ENCODE measurements at regions not wholly inside any gene's neighbourhood (a gene's known extent, or its start where the extent isn't known, plus 50 kb on each side); places are given as distances from the start of the nearest gene placed in this dataset.

GRCh38 chrX:22760513-22761057, 239.2 kb upstream of the DDX53 start:
- POLR2A ChIA-PET: no interaction called here

GRCh38 chrX:22788221-22788620, 211.5 kb upstream of the DDX53 start:
- peaks cover 0 to 8% (median 3%) of the 10 kb centered on the region in 3 donors for H3K9me3 Mint-ChIP-seq
- Histone ChIP-seq H3K4me1 (ENCODE audit: control insufficient read depth in 1 of 2, extremely low read depth in 1 of 2, insufficient read depth in 2 of 2, low read length in 2 of 2) (no peaks in the 10 kb centered on the region), H3K4me3 (ENCODE audit: control insufficient read depth in 1 of 2, extremely low read depth in 1 of 2, low read length in 1 of 2) (no peak overlapping the region), H3K27me3 (replicated peaks in 1 of 2; ENCODE audit: control insufficient read depth in 2 of 2, extremely low read depth in 1 of 2, insufficient read depth in 2 of 2, low read length in 1 of 2) (no peaks in the 10 kb centered on the region), H3K27ac (ENCODE audit: low read length) (no peak overlapping the region), H3K36me3 (ENCODE audit: control insufficient read depth in 2 of 2, extremely low read depth in 1 of 2, insufficient read depth in 1 of 2, low read length in 1 of 2) (no peaks in the 10 kb centered on the region), H3K9me3 (no peaks in the 10 kb centered on the region)
- no peak overlapping the region for H3K4me3 Mint-ChIP-seq
- H3K4me1 Mint-ChIP-seq: no peaks in the 10 kb centered on the region
- DNase-seq (no peak), ATAC-seq (replicated peaks in 1 of 4) (no peak)
- CTCF ChIA-PET: no interaction called here
- 67% methylated on average over 1 of the region's 2 CpGs for WGBS (ENCODE audit: insufficient coverage)
- H3K36me3 Mint-ChIP-seq: no peaks in the 10 kb centered on the region
- no peak overlapping the region for H3K27ac Mint-ChIP-seq
- H3K27me3 Mint-ChIP-seq: peaks cover 0 to 4% of the 10 kb centered on the region in 2 donors
- POLR2A ChIA-PET: no interaction called here

More at GRCh38 chrX:22760513-22761057, 239.2 kb upstream of the DDX53 start:
- no peak overlapping the region for H3K27ac Mint-ChIP-seq
- H3K27me3 ChIP-seq (replicated peaks in 1 of 2; ENCODE audit: control insufficient read depth in 2 of 2, extremely low read depth in 1 of 2, insufficient read depth in 2 of 2, low read length in 1 of 2): no peaks in the 10 kb centered on the region
- DNase-seq (no peak), ATAC-seq (replicated peaks in 1 of 4) (no peak)
- H3K36me3 Mint-ChIP-seq: no peaks in the 10 kb centered on the region
- H3K4me3 Mint-ChIP-seq: no peak overlapping the region
- H3K27me3 Mint-ChIP-seq: peaks cover 0 to 4% of the 10 kb centered on the region in 2 donors
- no peaks in the 10 kb centered on the region for H3K9me3 ChIP-seq
- no peaks in the 10 kb centered on the region for H3K9me3 Mint-ChIP-seq
- no peaks in the 10 kb centered on the region for H3K36me3 ChIP-seq (ENCODE audit: control insufficient read depth in 2 of 2, extremely low read depth in 1 of 2, insufficient read depth in 1 of 2, low read length in 1 of 2)
- no peak overlapping the region for H3K27ac ChIP-seq (ENCODE audit: low read length)
- H3K4me1 Mint-ChIP-seq: no peaks in the 10 kb centered on the region
- H3K4me1 ChIP-seq (ENCODE audit: control insufficient read depth in 1 of 2, extremely low read depth in 1 of 2, insufficient read depth in 2 of 2, low read length in 2 of 2): no peaks in the 10 kb centered on the region
- CTCF ChIA-PET: no interaction called here
- no peak overlapping the region for H3K4me3 ChIP-seq (ENCODE audit: control insufficient read depth in 1 of 2, extremely low read depth in 1 of 2, low read length in 1 of 2)

- no peaks in the 10 kb centered on the region for H3K4me1 ChIP-seq (ENCODE audit: control insufficient read depth in 1 of 2, extremely low read depth in 1 of 2, insufficient read depth in 2 of 2, low read length in 2 of 2)
- H3K36me3 ChIP-seq (ENCODE audit: control insufficient read depth in 2 of 2, extremely low read depth in 1 of 2, insufficient read depth in 1 of 2, low read length in 1 of 2): no peaks in the 10 kb centered on the region
- Mint-ChIP-seq H3K4me3 (no peak overlapping the region), H3K36me3 (no peaks in the 10 kb centered on the region), H3K27me3 (no peaks in the 10 kb centered on the region), H3K9me3 (peaks cover 0 to 8% (median 3%) of the 10 kb centered on the region in 3 donors), H3K4me1 (no peaks in the 10 kb centered on the region), H3K27ac (no peak overlapping the region)
- H3K27ac ChIP-seq (ENCODE audit: low read length): no peak overlapping the region
- POLR2A ChIA-PET: no interaction called here
- H3K9me3 ChIP-seq: no peaks in the 10 kb centered on the region
- DNase-seq (no peak), ATAC-seq (replicated peaks in 1 of 4) (no peak)
- WGBS (ENCODE audit: insufficient coverage): no CpG with 5 or more reads among the region's 5 CpGs
- CTCF ChIA-PET: no interaction called here
- no peak overlapping the region for H3K4me3 ChIP-seq (ENCODE audit: control insufficient read depth in 1 of 2, extremely low read depth in 1 of 2, low read length in 1 of 2)
- no peaks in the 10 kb centered on the region for H3K27me3 ChIP-seq (replicated peaks in 1 of 2; ENCODE audit: control insufficient read depth in 2 of 2, extremely low read depth in 1 of 2, insufficient read depth in 2 of 2, low read length in 1 of 2)
These were observed 204.1 kb upstream of the DDX53 start for GRCh38 chrX:22795671-22796070.

- Histone ChIP-seq H3K27ac (ENCODE audit: low read length) (no peak overlapping the region), H3K36me3 (ENCODE audit: control insufficient read depth in 2 of 2, extremely low read depth in 1 of 2, insufficient read depth in 1 of 2, low read length in 1 of 2) (no peaks in the 10 kb centered on the region), H3K27me3 (replicated peaks in 1 of 2; ENCODE audit: control insufficient read depth in 2 of 2, extremely low read depth in 1 of 2, insufficient read depth in 2 of 2, low read length in 1 of 2) (no peaks in the 10 kb centered on the region), H3K4me3 (ENCODE audit: control insufficient read depth in 1 of 2, extremely low read depth in 1 of 2, low read length in 1 of 2) (no peak overlapping the region), H3K4me1 (ENCODE audit: control insufficient read depth in 1 of 2, extremely low read depth in 1 of 2, insufficient read depth in 2 of 2, low read length in 2 of 2) (no peaks in the 10 kb centered on the region), H3K9me3 (no peaks in the 10 kb centered on the region)
- Mint-ChIP-seq H3K36me3 (no peaks in the 10 kb centered on the region), H3K9me3 (peaks cover 0 to 3% (median 0%) of the 10 kb centered on the region in 3 donors), H3K27ac (no peak overlapping the region), H3K4me3 (no peak overlapping the region), H3K4me1 (no peaks in the 10 kb centered on the region), H3K27me3 (no peaks in the 10 kb centered on the region)
- DNase-seq (no peak), ATAC-seq (replicated peaks in 1 of 4) (no peak)
- no CpG with 5 or more reads among the region's 4 CpGs for WGBS (ENCODE audit: insufficient coverage)
- ChIA-PET CTCF (no interaction called here), POLR2A (no interaction called here)
These were observed 199.4 kb upstream of the DDX53 start for GRCh38 chrX:22800360-22800759.

- Histone ChIP-seq H3K9me3 (no peaks in the 10 kb centered on the region), H3K27me3 (replicated peaks in 1 of 2; ENCODE audit: control insufficient read depth in 2 of 2, extremely low read depth in 1 of 2, insufficient read depth in 2 of 2, low read length in 1 of 2) (no peaks in the 10 kb centered on the region), H3K27ac (ENCODE audit: low read length) (no peak overlapping the region), H3K4me1 (ENCODE audit: control insufficient read depth in 1 of 2, extremely low read depth in 1 of 2, insufficient read depth in 2 of 2, low read length in 2 of 2) (no peaks in the 10 kb centered on the region), H3K36me3 (ENCODE audit: control insufficient read depth in 2 of 2, extremely low read depth in 1 of 2, insufficient read depth in 1 of 2, low read length in 1 of 2) (no peaks in the 10 kb centered on the region), H3K4me3 (ENCODE audit: control insufficient read depth in 1 of 2, extremely low read depth in 1 of 2, low read length in 1 of 2) (no peak overlapping the region)
- ChIA-PET POLR2A (no interaction called here), CTCF (no interaction called here)
- no peak for DNase-seq
- Mint-ChIP-seq H3K4me3 (no peak overlapping the region), H3K4me1 (no peaks in the 10 kb centered on the region), H3K27me3 (no peaks in the 10 kb centered on the region), H3K36me3 (no peaks in the 10 kb centered on the region), H3K27ac (no peak overlapping the region), H3K9me3 (peaks cover 0 to 3% (median 0%) of the 10 kb centered on the region in 3 donors)
- no peak for ATAC-seq (replicated peaks in 1 of 4)
- WGBS (ENCODE audit: insufficient coverage): no CpG with 5 or more reads among the region's 1 CpG
These were observed 199.0 kb upstream of the DDX53 start for GRCh38 chrX:22800806-22801205.

GRCh38 chrX:22803353-22803752, 196.4 kb upstream of the DDX53 start:
- no peak overlapping the region for H3K4me3 ChIP-seq (ENCODE audit: control insufficient read depth in 1 of 2, extremely low read depth in 1 of 2, low read length in 1 of 2)
- H3K27ac ChIP-seq (ENCODE audit: low read length): no peak overlapping the region
- H3K27me3 Mint-ChIP-seq: no peaks in the 10 kb centered on the region
- no peaks in the 10 kb centered on the region for H3K4me1 Mint-ChIP-seq
- H3K36me3 Mint-ChIP-seq: no peaks in the 10 kb centered on the region
- CTCF ChIA-PET: no interaction called here
- ATAC-seq (replicated peaks in 1 of 4) (no peak), DNase-seq (no peak)
- no peaks in the 10 kb centered on the region for H3K9me3 Mint-ChIP-seq
- no peaks in the 10 kb centered on the region for H3K9me3 ChIP-seq
- POLR2A ChIA-PET: no interaction called here
- no peak overlapping the region for H3K27ac Mint-ChIP-seq
- no peak overlapping the region for H3K4me3 Mint-ChIP-seq
- WGBS (ENCODE audit: insufficient coverage): no CpG with 5 or more reads among the region's 1 CpG
- no peaks in the 10 kb centered on the region for H3K36me3 ChIP-seq (ENCODE audit: control insufficient read depth in 2 of 2, extremely low read depth in 1 of 2, insufficient read depth in 1 of 2, low read length in 1 of 2)
- no peaks in the 10 kb centered on the region for H3K27me3 ChIP-seq (replicated peaks in 1 of 2; ENCODE audit: control insufficient read depth in 2 of 2, extremely low read depth in 1 of 2, insufficient read depth in 2 of 2, low read length in 1 of 2)
- H3K4me1 ChIP-seq (ENCODE audit: control insufficient read depth in 1 of 2, extremely low read depth in 1 of 2, insufficient read depth in 2 of 2, low read length in 2 of 2): no peaks in the 10 kb centered on the region

GRCh38 chrX:22810876-22811275, 188.9 kb upstream of the DDX53 start:
- no peaks in the 10 kb centered on the region for H3K9me3 Mint-ChIP-seq
- H3K36me3 Mint-ChIP-seq: no peaks in the 10 kb centered on the region
- no peak overlapping the region for H3K27ac ChIP-seq (ENCODE audit: low read length)
- CTCF ChIA-PET: no interaction called here
- H3K9me3 ChIP-seq: no peaks in the 10 kb centered on the region
- DNase-seq (no peak), ATAC-seq (replicated peaks in 1 of 4) (no peak)
- POLR2A ChIA-PET: no interaction called here
- no peaks in the 10 kb centered on the region for H3K4me1 Mint-ChIP-seq
- no peak overlapping the region for H3K4me3 ChIP-seq (ENCODE audit: control insufficient read depth in 1 of 2, extremely low read depth in 1 of 2, low read length in 1 of 2)
- H3K27me3 Mint-ChIP-seq: no peaks in the 10 kb centered on the region
- H3K27me3 ChIP-seq (replicated peaks in 1 of 2; ENCODE audit: control insufficient read depth in 2 of 2, extremely low read depth in 1 of 2, insufficient read depth in 2 of 2, low read length in 1 of 2): no peaks in the 10 kb centered on the region
- no peaks in the 10 kb centered on the region for H3K4me1 ChIP-seq (ENCODE audit: control insufficient read depth in 1 of 2, extremely low read depth in 1 of 2, insufficient read depth in 2 of 2, low read length in 2 of 2)
- no peak overlapping the region for H3K4me3 Mint-ChIP-seq
- no CpG with 5 or more reads among the region's 2 CpGs for WGBS (ENCODE audit: insufficient coverage)
- H3K27ac Mint-ChIP-seq: no peak overlapping the region
- H3K36me3 ChIP-seq (ENCODE audit: control insufficient read depth in 2 of 2, extremely low read depth in 1 of 2, insufficient read depth in 1 of 2, low read length in 1 of 2): no peaks in the 10 kb centered on the region
